CD4-positive, alpha-beta T cell (primary cell): ENCODE measurements at regions not wholly inside any gene's neighbourhood (a gene's known extent, or its start where the extent isn't known, plus 50 kb on each side); places are given as distances from the start of the nearest gene placed in this dataset.

ENCODE experiments used
- ATAC-seq: fragments of 200-7000 bp; cut with Tn5 transposase; one replicate; pipeline ENCODE4 v1.10.0; 2022; ENCODE audit warnings: mild to moderate bottlenecking; ENCODE audit not compliant: poor library complexity
- CTCF ChIA-PET: fragments of 350-600 bp; sonication (Branson Sonifier 250); formaldehyde crosslinking; loops from one replicate; lab custom pipeline; 2021; ENCODE audit warnings: antibody characterized with exemption, inconsistent platforms; lab: Charles Lee
- POLR2A ChIA-PET: fragments of 350-600 bp; sonication (Branson Sonifier 250); formaldehyde crosslinking; loops from one replicate; lab custom pipeline; 2021; ENCODE audit warnings: antibody characterized with exemption, inconsistent platforms; lab: Charles Lee
- DNase-seq, 14 experiments: peaks; one replicate each; pipeline ENCODE4 v3.0.0-alpha.2; 2013 to 2020; ENCODE audit warnings: mixed read lengths in 2 of 14
- H3K27ac ChIP-seq, 2 donors: one replicate each; pipeline versions ENCODE4 v1.5.1 to v1.7.0; 2013; ENCODE audit warnings: low read length in 2 of 2, low read depth in 1 of 2, mild to moderate bottlenecking in 1 of 2
- H3K27me3 ChIP-seq, 2 experiments: 1 replicate in 1 of 2; 2 replicates in 1 of 2; pipeline versions ENCODE4 v1.6.1 to v1.7.0; 2013; ENCODE audit warnings: low read length in 2 of 2, control low read depth in 1 of 2, mild to moderate bottlenecking in 1 of 2, moderate library complexity in 1 of 2; ENCODE audit not compliant: insufficient read depth in 2 of 2, control insufficient read depth in 1 of 2
- H3K36me3 ChIP-seq: one replicate; pipeline ENCODE4 v1.6.1; 2013; ENCODE audit warnings: low read length, control low read depth; ENCODE audit not compliant: insufficient read depth
- H3K4me1 ChIP-seq: one replicate; pipeline ENCODE4 v1.6.1; 2013; ENCODE audit warnings: low read length, control low read depth; ENCODE audit not compliant: insufficient read depth
- H3K4me3 ChIP-seq: one replicate; pipeline ENCODE4 v1.5.1; 2013; ENCODE audit warnings: mild to moderate bottlenecking, low read length, moderate library complexity
- H3K9me3 ChIP-seq, 2 experiments: 1 replicate in 1 of 2; 2 replicates in 1 of 2; pipeline versions ENCODE4 v1.6.1 to v1.7.0; 2013; ENCODE audit warnings: low read length in 2 of 2, mild to moderate bottlenecking in 2 of 2, control low read depth in 1 of 2, moderate library complexity in 1 of 2; ENCODE audit not compliant: control insufficient read depth in 1 of 2, insufficient read depth in 1 of 2
- H3K27ac Mint-ChIP-seq: one replicate; pipeline ENCODE4 v1.8.0; 2020; ENCODE audit warnings: mixed read lengths
- H3K27me3 Mint-ChIP-seq: one replicate; pipeline ENCODE4 v1.8.0; 2021; ENCODE audit warnings: mixed read lengths
- H3K36me3 Mint-ChIP-seq: one replicate; pipeline ENCODE4 v1.8.0; 2021; ENCODE audit warnings: low read depth, mixed read lengths
- H3K4me1 Mint-ChIP-seq: one replicate; pipeline ENCODE4 v1.8.0; 2021; ENCODE audit warnings: low read depth, mixed read lengths
- H3K4me3 Mint-ChIP-seq: one replicate; pipeline ENCODE4 v1.8.0; 2020; ENCODE audit warnings: mild to moderate bottlenecking, mixed read lengths
- H3K9me3 Mint-ChIP-seq: one replicate; pipeline ENCODE4 v1.8.0; 2020; ENCODE audit warnings: mixed read lengths
- intact Hi-C, 2 experiments: fragments of 100-400 bp; cut with DNase I in 1 of 2; cut with micrococcal nuclease in 1 of 2; formaldehyde crosslinking; loops; one replicate each; pipeline versions ENCODE4 v1.15.1 to v1.9.0; 2023 to 2025; cut with DNase I, micrococcal nuclease
- TF ChIP-seq, protein P1 (sequence below): fragments of 200-600 bp; IDR thresholded peaks from one replicate; pipeline ENCODE4 v1.8.0; 2022; ENCODE audit warnings: antibody characterized with exemption, mild to moderate bottlenecking

GRCh38 chr3:76501315-76501714 lies 538.6 kb upstream of the ROBO2 start:
- TF ChIP-seq, protein P1, sequence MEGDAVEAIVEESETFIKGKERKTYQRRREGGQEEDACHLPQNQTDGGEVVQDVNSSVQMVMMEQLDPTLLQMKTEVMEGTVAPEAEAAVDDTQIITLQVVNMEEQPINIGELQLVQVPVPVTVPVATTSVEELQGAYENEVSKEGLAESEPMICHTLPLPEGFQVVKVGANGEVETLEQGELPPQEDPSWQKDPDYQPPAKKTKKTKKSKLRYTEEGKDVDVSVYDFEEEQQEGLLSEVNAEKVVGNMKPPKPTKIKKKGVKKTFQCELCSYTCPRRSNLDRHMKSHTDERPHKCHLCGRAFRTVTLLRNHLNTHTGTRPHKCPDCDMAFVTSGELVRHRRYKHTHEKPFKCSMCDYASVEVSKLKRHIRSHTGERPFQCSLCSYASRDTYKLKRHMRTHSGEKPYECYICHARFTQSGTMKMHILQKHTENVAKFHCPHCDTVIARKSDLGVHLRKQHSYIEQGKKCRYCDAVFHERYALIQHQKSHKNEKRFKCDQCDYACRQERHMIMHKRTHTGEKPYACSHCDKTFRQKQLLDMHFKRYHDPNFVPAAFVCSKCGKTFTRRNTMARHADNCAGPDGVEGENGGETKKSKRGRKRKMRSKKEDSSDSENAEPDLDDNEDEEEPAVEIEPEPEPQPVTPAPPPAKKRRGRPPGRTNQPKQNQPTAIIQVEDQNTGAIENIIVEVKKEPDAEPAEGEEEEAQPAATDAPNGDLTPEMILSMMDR, result no peak
- no peaks in the 10 kb centered on the region for H3K36me3 ChIP-seq
- Mint-ChIP-seq H3K4me1 (no peaks in the 10 kb centered on the region), H3K4me3 (no peak overlapping the region), H3K36me3 (no peaks in the 10 kb centered on the region), H3K27me3 (no peaks in the 10 kb centered on the region), H3K27ac (no peak overlapping the region), H3K9me3 (peaks cover 22% of the 10 kb centered on the region)
- no peak overlapping the region for H3K27ac ChIP-seq
- ATAC-seq (no peak), DNase-seq (no peak)
- no peak overlapping the region for H3K4me3 ChIP-seq
- intact Hi-C loops, result no loop called here
- H3K27me3 ChIP-seq, result no peaks in the 10 kb centered on the region
- peaks cover 10% of the 10 kb centered on the region in 2 experiments for H3K9me3 ChIP-seq
- CTCF ChIA-PET, result no interaction called here
- POLR2A ChIA-PET, result no interaction called here
- no peaks in the 10 kb centered on the region for H3K4me1 ChIP-seq

DNA sequence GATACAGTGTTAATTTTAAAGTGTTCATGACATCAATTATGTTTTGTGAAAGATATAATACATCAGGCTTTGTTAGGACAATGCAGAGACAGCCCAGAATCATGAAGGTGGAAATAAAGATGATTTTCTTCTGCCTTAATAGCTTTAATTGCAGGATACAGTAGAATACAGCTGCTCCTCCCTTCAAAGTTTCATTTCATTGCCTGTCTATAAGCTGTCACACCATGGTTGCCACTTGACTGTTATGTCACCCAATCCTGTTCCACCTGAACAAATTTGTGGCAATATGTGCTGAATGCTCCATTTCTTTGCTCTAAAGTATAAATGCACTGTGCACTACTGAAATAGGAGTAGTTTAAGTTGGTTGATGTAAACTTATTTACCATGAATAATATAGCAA lies 537.8 kb upstream of the ROBO2 start:
- ChIA-PET POLR2A (no interaction called here), CTCF (no interaction called here)
- TF ChIP-seq, protein P1, result no peak
- no peaks in the 10 kb centered on the region for H3K36me3 ChIP-seq
- no peaks in the 10 kb centered on the region for H3K27me3 ChIP-seq
- no peak overlapping the region for H3K4me3 ChIP-seq
- H3K4me1 Mint-ChIP-seq, result no peaks in the 10 kb centered on the region
- H3K27me3 Mint-ChIP-seq, result no peaks in the 10 kb centered on the region
- peaks cover 6 to 10% of the 10 kb centered on the region in 2 experiments for H3K9me3 ChIP-seq
- H3K36me3 Mint-ChIP-seq, result no peaks in the 10 kb centered on the region
- ATAC-seq (no peak), DNase-seq (no peak)
- no peak overlapping the region for H3K27ac ChIP-seq
- H3K9me3 Mint-ChIP-seq, result peaks cover 14% of the 10 kb centered on the region
- no peaks in the 10 kb centered on the region for H3K4me1 ChIP-seq
- H3K27ac Mint-ChIP-seq, result no peak overlapping the region
- intact Hi-C loops, result no loop called here
- H3K4me3 Mint-ChIP-seq, result no peak overlapping the region

DNA sequence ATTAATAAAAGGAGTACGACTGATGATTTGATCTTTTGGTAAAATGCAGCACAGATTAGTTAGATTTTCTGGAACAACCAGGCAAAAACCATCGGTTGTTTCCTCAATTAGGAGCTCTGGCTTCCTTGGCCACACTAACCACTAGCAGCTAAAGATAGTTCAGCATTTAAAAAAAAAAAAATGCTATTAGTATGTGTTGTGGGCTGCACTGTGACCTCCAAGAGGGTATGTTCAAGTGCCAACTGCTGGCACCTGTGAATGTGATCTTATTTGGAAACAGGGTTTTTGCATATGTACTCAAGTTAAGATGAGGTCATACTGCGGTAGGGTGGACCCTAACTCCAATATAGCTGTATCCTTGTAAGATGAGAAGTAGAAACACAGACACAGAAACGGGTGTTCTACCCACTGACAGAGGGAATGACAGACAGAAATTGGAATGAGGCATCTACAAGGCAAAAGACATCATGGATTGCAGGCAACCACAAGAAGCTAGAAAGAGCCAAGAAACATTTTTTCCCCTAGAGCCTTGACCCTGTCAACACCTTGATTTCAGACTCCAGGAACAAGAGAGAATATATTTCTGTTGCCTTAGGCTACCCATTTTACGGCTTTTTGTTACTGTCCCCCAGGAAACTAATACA lies 534.6 kb upstream of the ROBO2 start:
- H3K9me3 Mint-ChIP-seq, result peaks cover 11% of the 10 kb centered on the region
- no peak for DNase-seq
- intact Hi-C loops, result no loop called here

More for the DNA sequence above, 534.6 kb upstream of the ROBO2 start:
- ChIA-PET POLR2A (no interaction called here), CTCF (no interaction called here)
- H3K27me3 ChIP-seq, result no peaks in the 10 kb centered on the region
- Mint-ChIP-seq H3K27ac (no peak overlapping the region), H3K27me3 (no peaks in the 10 kb centered on the region), H3K36me3 (no peaks in the 10 kb centered on the region), H3K4me3 (no peak overlapping the region), H3K4me1 (no peaks in the 10 kb centered on the region)
- TF ChIP-seq, protein P1, result no peak
- no peak overlapping the region for H3K4me3 ChIP-seq
- peaks cover 0 to 4% of the 10 kb centered on the region in 2 experiments for H3K9me3 ChIP-seq
- no peaks in the 10 kb centered on the region for H3K36me3 ChIP-seq
- no peak for ATAC-seq
- no peak overlapping the region for H3K27ac ChIP-seq
- H3K4me1 ChIP-seq, result no peaks in the 10 kb centered on the region
